MM.1S (cell line): ENCODE measurements at regions not wholly inside any gene's neighbourhood (a gene's known extent, or its start where the extent isn't known, plus 50 kb on each side); places are given as distances from the start of the nearest gene placed in this dataset.
"Not testable (repeated sequence)": the region's sequence is repeated elsewhere in the genome, so short reads cannot be mapped to it uniquely, and the experiment has no call there.

Experiments used
- DNase-seq: peaks from one replicate; pipeline ENCODE4 v3.0.0-alpha.2; 2015
- H2AFZ ChIP-seq: fragments of 300-600 bp; sonication (generic); 2 replicates; pipeline ENCODE4 v1.6.0; 2016; ENCODE audit warnings: antibody characterized with exemption, low read length
- H3F3A ChIP-seq: fragments of 300-600 bp; sonication (generic); 2 replicates; pipeline ENCODE4 v1.6.1; 2016; ENCODE audit warnings: mild to moderate bottlenecking, antibody characterized with exemption, low read length, moderate library complexity, mixed read lengths; ENCODE audit not compliant: insufficient read depth
- H3K27ac ChIP-seq: fragments of 300-600 bp; sonication (generic); 2 replicates; pipeline ENCODE4 v1.5.1; 2016; ENCODE audit warnings: mild to moderate bottlenecking, low read length
- H3K27me3 ChIP-seq: fragments of 300-600 bp; sonication (generic); replicated peaks from 2 replicates; pipeline ENCODE4 v1.6.0; 2016; ENCODE audit warnings: low read length; ENCODE audit not compliant: insufficient read depth
- H3K36me3 ChIP-seq: fragments of 300-600 bp; sonication (generic); replicated peaks from 2 replicates; pipeline ENCODE4 v1.6.1; 2016; ENCODE audit warnings: mild to moderate bottlenecking, low read length, mixed read lengths; ENCODE audit not compliant: insufficient read depth
- H3K4me1 ChIP-seq: fragments of 300-600 bp; sonication (generic); 2 replicates; pipeline ENCODE4 v1.6.1; 2016; ENCODE audit warnings: low read length, mixed read lengths
- H3K4me2 ChIP-seq: fragments of 300-600 bp; sonication (generic); 2 replicates; pipeline ENCODE4 v1.6.0; 2016; ENCODE audit warnings: low read depth, low read length
- H3K4me3 ChIP-seq: fragments of 300-600 bp; sonication (generic); 2 replicates; pipeline ENCODE4 v1.5.1; 2016; ENCODE audit warnings: low read length, mixed read lengths
- H3K79me2 ChIP-seq: fragments of 300-600 bp; sonication (generic); 2 replicates; pipeline ENCODE4 v1.6.1; 2016; ENCODE audit warnings: mixed run types, low read length, mixed read lengths
- H3K9ac ChIP-seq: fragments of 300-600 bp; sonication (generic); 2 replicates; pipeline ENCODE4 v1.6.1; 2016; ENCODE audit warnings: low read length, mixed read lengths
- H3K9me2 ChIP-seq: fragments of 300-600 bp; sonication (generic); replicated peaks from 2 replicates; pipeline ENCODE4 v1.6.1; 2016; ENCODE audit warnings: mild to moderate bottlenecking, low read length, mixed read lengths; ENCODE audit not compliant: insufficient read depth
- H3K9me3 ChIP-seq: fragments of 300-600 bp; sonication (generic); replicated peaks from 2 replicates; pipeline ENCODE4 v1.6.1; 2016; ENCODE audit warnings: mild to moderate bottlenecking, low read length, mixed read lengths; ENCODE audit not compliant: insufficient read depth
- H4K20me1 ChIP-seq: fragments of 300-600 bp; sonication (generic); 2 replicates; pipeline ENCODE4 v1.6.1; 2016; ENCODE audit warnings: mild to moderate bottlenecking, low read length, moderate library complexity, mixed read lengths; ENCODE audit not compliant: insufficient read depth
- EZH2 ChIP-seq: fragments of 300-600 bp; sonication (generic); optimal IDR thresholded peaks from 2 replicates; pipeline ENCODE3; 2017; ENCODE audit warnings: low read depth, mild to moderate bottlenecking, antibody characterized with exemption, low read length, mixed read lengths
- EZH2phosphoT487 ChIP-seq: fragments of 300-600 bp; sonication (generic); IDR thresholded peaks from 2 replicates; pipeline ENCODE4 v1.6.1; 2018; ENCODE audit warnings: antibody characterized with exemption, low read length
- TF ChIP-seq, protein P1 (sequence below): fragments of 300-600 bp; sonication (generic); IDR thresholded peaks from 2 replicates; pipeline ENCODE4 v1.5.1; 2016; ENCODE audit warnings: antibody characterized with exemption, low read length, mixed read lengths

DNA sequence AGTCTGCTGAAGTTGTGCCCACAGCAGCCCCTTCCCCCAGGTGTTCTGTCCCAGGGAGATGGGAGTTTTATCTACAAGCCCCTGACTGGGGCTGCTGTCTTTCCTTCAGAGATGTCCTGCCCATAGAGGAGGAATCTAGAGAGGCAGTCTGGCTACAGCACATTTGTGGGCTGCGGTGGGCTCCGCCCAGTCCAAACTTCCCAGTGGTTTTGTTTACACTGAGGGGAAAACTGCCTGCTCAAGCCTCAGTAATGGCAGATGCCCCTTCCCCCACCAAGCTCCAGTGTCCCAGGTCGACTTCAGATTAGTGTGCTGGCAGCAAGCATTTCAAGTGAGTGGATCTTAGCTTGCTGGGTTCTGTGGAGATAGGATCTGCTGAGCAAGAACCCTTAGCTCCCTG, 267.4 kb upstream of the RAI14 start:
- H3K4me1 ChIP-seq, H4K20me1 ChIP-seq, H3F3A ChIP-seq, H3K9me2 ChIP-seq, H2AFZ ChIP-seq, H3K9ac ChIP-seq, H3K79me2 ChIP-seq, DNase-seq, H3K27me3 ChIP-seq, H3K27ac ChIP-seq, H3K36me3 ChIP-seq, H3K9me3 ChIP-seq, H3K4me3 ChIP-seq, H3K4me2 ChIP-seq: not testable (repeated sequence)

DNA sequence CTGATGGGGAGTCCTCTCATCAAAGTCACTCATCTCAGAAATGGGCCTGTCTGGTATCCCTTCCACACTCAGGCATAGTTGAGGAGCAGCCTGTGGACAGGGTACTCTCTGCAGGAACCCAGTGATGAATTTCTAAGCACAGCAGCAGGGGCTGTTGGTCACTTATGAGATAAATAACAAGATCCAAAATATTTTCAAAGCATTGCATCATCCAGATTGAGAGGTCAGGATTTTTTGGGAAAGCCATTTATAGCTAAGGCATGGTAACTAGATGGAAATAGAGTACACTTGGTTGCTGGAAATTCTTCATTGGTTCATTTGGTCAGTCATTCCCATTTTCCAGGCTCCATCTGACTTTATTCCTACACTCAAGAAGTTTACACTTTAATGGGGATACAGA, 246.8 kb upstream of the RAI14 start:
- Histone ChIP-seq H3K36me3 (no peaks in the 10 kb centered on the region), H3K9me3 (no peaks in the 10 kb centered on the region), H4K20me1 (no peaks in the 10 kb centered on the region), H3K4me1 (no peaks in the 10 kb centered on the region), H3K79me2 (no peaks in the 10 kb centered on the region), H3K9ac (no peak overlapping the region), H3K27me3 (no peaks in the 10 kb centered on the region), H3K4me3 (no peak overlapping the region), H3K9me2 (no peaks in the 10 kb centered on the region), H3K27ac (no peak overlapping the region), H2AFZ (no peak overlapping the region), H3K4me2 (no peak overlapping the region), H3F3A (no peaks in the 10 kb centered on the region)
- no peak for TF ChIP-seq EZH2phosphoT487
- TF ChIP-seq EZH2 = no peak
- TF ChIP-seq, protein P1, sequence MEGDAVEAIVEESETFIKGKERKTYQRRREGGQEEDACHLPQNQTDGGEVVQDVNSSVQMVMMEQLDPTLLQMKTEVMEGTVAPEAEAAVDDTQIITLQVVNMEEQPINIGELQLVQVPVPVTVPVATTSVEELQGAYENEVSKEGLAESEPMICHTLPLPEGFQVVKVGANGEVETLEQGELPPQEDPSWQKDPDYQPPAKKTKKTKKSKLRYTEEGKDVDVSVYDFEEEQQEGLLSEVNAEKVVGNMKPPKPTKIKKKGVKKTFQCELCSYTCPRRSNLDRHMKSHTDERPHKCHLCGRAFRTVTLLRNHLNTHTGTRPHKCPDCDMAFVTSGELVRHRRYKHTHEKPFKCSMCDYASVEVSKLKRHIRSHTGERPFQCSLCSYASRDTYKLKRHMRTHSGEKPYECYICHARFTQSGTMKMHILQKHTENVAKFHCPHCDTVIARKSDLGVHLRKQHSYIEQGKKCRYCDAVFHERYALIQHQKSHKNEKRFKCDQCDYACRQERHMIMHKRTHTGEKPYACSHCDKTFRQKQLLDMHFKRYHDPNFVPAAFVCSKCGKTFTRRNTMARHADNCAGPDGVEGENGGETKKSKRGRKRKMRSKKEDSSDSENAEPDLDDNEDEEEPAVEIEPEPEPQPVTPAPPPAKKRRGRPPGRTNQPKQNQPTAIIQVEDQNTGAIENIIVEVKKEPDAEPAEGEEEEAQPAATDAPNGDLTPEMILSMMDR = no peak
- no peak for DNase-seq

DNA sequence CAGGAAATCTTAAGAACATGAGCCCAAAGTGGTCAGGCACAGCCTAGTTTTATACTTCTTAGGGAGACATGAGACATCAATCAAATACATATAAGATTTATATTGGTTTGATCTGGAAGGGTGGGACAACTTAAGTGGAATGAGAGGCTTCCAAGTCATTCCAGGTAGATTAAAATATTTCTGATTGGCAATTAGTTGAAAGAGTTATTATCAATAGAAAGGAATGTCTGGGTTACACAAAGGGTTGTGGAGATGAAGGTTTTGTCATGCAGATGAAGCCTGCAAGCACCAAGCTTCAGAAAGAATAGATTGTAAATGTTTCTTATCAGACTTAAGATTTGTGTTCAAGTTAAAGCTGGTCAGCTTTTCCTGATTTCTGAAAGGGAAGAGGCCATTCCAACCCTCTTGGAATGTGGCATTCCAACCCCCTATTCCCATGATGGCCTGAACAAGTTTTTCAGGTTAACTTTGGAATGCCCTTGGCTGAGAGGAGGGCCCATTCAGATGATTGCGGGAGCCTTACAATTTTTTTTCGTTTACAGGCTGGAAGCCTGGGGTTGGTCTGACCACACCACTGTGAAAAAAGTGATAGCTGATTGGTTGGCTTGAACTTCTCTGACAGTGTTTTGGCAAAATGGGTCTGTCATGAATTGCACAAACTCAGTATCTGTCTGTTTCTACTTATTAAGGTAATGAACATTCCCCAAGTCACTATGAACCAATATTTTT, 245.6 kb upstream of the RAI14 start:
- Histone ChIP-seq H4K20me1 (no peaks in the 10 kb centered on the region), H3K4me2 (no peak overlapping the region), H3K4me3 (no peak overlapping the region), H2AFZ (no peak overlapping the region), H3K36me3 (no peaks in the 10 kb centered on the region), H3K9me3 (no peaks in the 10 kb centered on the region), H3K79me2 (no peaks in the 10 kb centered on the region), H3K9me2 (no peaks in the 10 kb centered on the region), H3K27ac (no peak overlapping the region), H3K4me1 (0 out of 2 replicates have a peak, but pooled peaks cover 2% of the 10 kb centered on the region), H3K9ac (no peak overlapping the region), H3F3A (no peaks in the 10 kb centered on the region), H3K27me3 (no peaks in the 10 kb centered on the region)
- no peak for DNase-seq
- TF ChIP-seq EZH2phosphoT487 (no peak), EZH2 (no peak)
- TF ChIP-seq, protein P1 = no peak
